Esophagus (tissue), 2 donors: ENCODE measurements at regions not wholly inside any gene's neighbourhood (a gene's known extent, or its start where the extent isn't known, plus 50 kb on each side); places are given as distances from the start of the nearest gene placed in this dataset.
"Not testable (repeated sequence)": the region's sequence is repeated elsewhere in the genome, so short reads cannot be mapped to it uniquely, and the experiment has no call there.

Experiments used
- H3K27ac ChIP-seq, 2 donors: one replicate each; pipeline ENCODE4 v1.5.1; 2013; ENCODE audit warnings: low read depth in 2 of 2, mild to moderate bottlenecking in 2 of 2, inconsistent platforms in 1 of 2, low read length in 1 of 2, moderate library complexity in 1 of 2
- H3K27me3 ChIP-seq, 2 donors: one replicate each; pipeline ENCODE4 v1.6.1; 2013; ENCODE audit warnings: low read length in 2 of 2, control low read depth in 1 of 2, mild to moderate bottlenecking in 1 of 2; ENCODE audit not compliant: insufficient read depth in 2 of 2, control insufficient read depth in 1 of 2
- H3K36me3 ChIP-seq, 2 donors: one replicate each; pipeline ENCODE4 v1.6.1; 2013; ENCODE audit warnings: low read length in 1 of 2; ENCODE audit not compliant: control insufficient read depth in 2 of 2, insufficient read depth in 2 of 2
- H3K4me1 ChIP-seq, 2 donors: one replicate each; pipeline ENCODE4 v1.6.1; 2013; ENCODE audit warnings: low read length in 1 of 2; ENCODE audit not compliant: control insufficient read depth in 2 of 2, insufficient read depth in 2 of 2
- H3K4me3 ChIP-seq, 2 donors: one replicate each; pipeline ENCODE4 v1.5.1; 2013; ENCODE audit warnings: low read length in 2 of 2, mild to moderate bottlenecking in 2 of 2, low read depth in 1 of 2, moderate library complexity in 1 of 2
- H3K9me3 ChIP-seq, 2 donors: one replicate each; pipeline ENCODE4 v1.6.1; 2013; ENCODE audit warnings: mild to moderate bottlenecking in 2 of 2, low read depth in 1 of 2, low read length in 1 of 2, moderate library complexity in 1 of 2; ENCODE audit not compliant: control insufficient read depth in 2 of 2, insufficient read depth in 1 of 2
- WGBS, 2 donors: extraction: QIAGEN DNeasy Blood & Tissue Kit; methylation state at CpG; one replicate each; pipeline ENCODE4 v1.1.7; 2013; 5-methylcytosine and 5-hydroxymethylcytosine counted together
- donor health status: healthy with polysubstance abuse.
- donor health status: Bipolar disorder and iron deficiency.

- H3K36me3 ChIP-seq, result no peaks in the 10 kb centered on the region
- H3K4me3 ChIP-seq, result no peak overlapping the region
- no peaks in the 10 kb centered on the region for H3K4me1 ChIP-seq
- no peaks in the 10 kb centered on the region for H3K27me3 ChIP-seq
- H3K27ac ChIP-seq, result no peak overlapping the region
- H3K9me3 ChIP-seq, result no peaks in the 10 kb centered on the region
Measured at GRCh38 chr2:194815475-194815874, 841.6 kb upstream of the SLC39A10 start.

GRCh38 chr2:194802589-194802988, 854.4 kb upstream of the SLC39A10 start:
- Histone ChIP-seq H3K27me3 (no peaks in the 10 kb centered on the region), H3K4me3 (no peak overlapping the region), H3K27ac (no peak overlapping the region), H3K4me1 (no peaks in the 10 kb centered on the region), H3K36me3 (no peaks in the 10 kb centered on the region), H3K9me3 (no peaks in the 10 kb centered on the region)
- WGBS, 2 donors, result 40 to 58% methylated on average over 1 of the region's 1 CpG

GRCh38 chr2:194787071-194787470, 870.0 kb upstream of the SLC39A10 start:
- H3K4me3 ChIP-seq, H3K27me3 ChIP-seq, H3K9me3 ChIP-seq, H3K27ac ChIP-seq, H3K4me1 ChIP-seq, H3K36me3 ChIP-seq: not testable (repeated sequence)
- 81 to 84% methylated on average over 2 of the region's 2 CpGs for WGBS, 2 donors

- H3K4me3 ChIP-seq, H3K9me3 ChIP-seq, H3K27ac ChIP-seq, H3K4me1 ChIP-seq, H3K36me3 ChIP-seq, H3K27me3 ChIP-seq: not testable (repeated sequence)
- 73 to 80% methylated on average over 2 of the region's 2 CpGs for WGBS, 2 donors
Measured at GRCh38 chr2:194771394-194771793, 885.6 kb upstream of the SLC39A10 start.

GRCh38 chr2:194769030-194769429, 888.0 kb upstream of the SLC39A10 start:
- Histone ChIP-seq H3K9me3 (no peaks in the 10 kb centered on the region), H3K27me3 (no peaks in the 10 kb centered on the region), H3K27ac (no peak overlapping the region), H3K4me3 (no peak overlapping the region), H3K4me1 (no peaks in the 10 kb centered on the region), H3K36me3 (no peaks in the 10 kb centered on the region)

GRCh38 chr2:194765723-194766122, 891.3 kb upstream of the SLC39A10 start:
- H3K36me3 ChIP-seq, result no peaks in the 10 kb centered on the region
- no peaks in the 10 kb centered on the region for H3K27me3 ChIP-seq
- WGBS, 2 donors, result 65 to 78% methylated on average over 3 of the region's 3 CpGs
- H3K4me1 ChIP-seq, result no peaks in the 10 kb centered on the region
- no peaks in the 10 kb centered on the region for H3K9me3 ChIP-seq
- H3K4me3 ChIP-seq, result no peak overlapping the region
- no peak overlapping the region for H3K27ac ChIP-seq

GRCh38 chr2:194750926-194751325, 906.1 kb upstream of the SLC39A10 start:
- no peaks in the 10 kb centered on the region for H3K9me3 ChIP-seq
- no peak overlapping the region for H3K27ac ChIP-seq
- H3K27me3 ChIP-seq, result no peaks in the 10 kb centered on the region
- H3K36me3 ChIP-seq, result no peaks in the 10 kb centered on the region
- H3K4me1 ChIP-seq, result no peaks in the 10 kb centered on the region
- no peak overlapping the region for H3K4me3 ChIP-seq
- WGBS, 2 donors, result 88 to 92% methylated on average over 2 of the region's 4 CpGs

GRCh38 chr2:194745557-194746146, 911.4 kb upstream of the SLC39A10 start:
- Histone ChIP-seq H3K9me3 (no peaks in the 10 kb centered on the region), H3K4me1 (no peaks in the 10 kb centered on the region), H3K27ac (no peak overlapping the region), H3K27me3 (no peaks in the 10 kb centered on the region), H3K36me3 (no peaks in the 10 kb centered on the region), H3K4me3 (no peak overlapping the region)
- WGBS, 2 donors, result 44% methylated on average over 3 of the region's 3 CpGs

GRCh38 chr2:194742706-194743105, 914.3 kb upstream of the SLC39A10 start:
- no peak overlapping the region for H3K27ac ChIP-seq
- H3K27me3 ChIP-seq, result no peaks in the 10 kb centered on the region
- H3K9me3 ChIP-seq, result no peaks in the 10 kb centered on the region
- H3K36me3 ChIP-seq, result no peaks in the 10 kb centered on the region
- no peaks in the 10 kb centered on the region for H3K4me1 ChIP-seq
- WGBS, 2 donors, result 86 to 89% methylated on average over 2 of the region's 2 CpGs
- no peak overlapping the region for H3K4me3 ChIP-seq

- Histone ChIP-seq H3K27me3 (no peaks in the 10 kb centered on the region), H3K9me3 (no peaks in the 10 kb centered on the region), H3K36me3 (no peaks in the 10 kb centered on the region), H3K4me3 (no peak overlapping the region), H3K27ac (no peak overlapping the region), H3K4me1 (no peaks in the 10 kb centered on the region)
- WGBS, 2 donors, result 81 to 85% methylated on average over 3 of the region's 3 CpGs
Measured at GRCh38 chr2:194739217-194739616, 917.8 kb upstream of the SLC39A10 start.
